H1 (cell line): ENCODE measurements at regions not wholly inside any gene's neighbourhood (a gene's known extent, or its start where the extent isn't known, plus 50 kb on each side); places are given as distances from the start of the nearest gene placed in this dataset.

ENCODE experiments used
- CTCF ChIA-PET: fragments of 300-600 bp; sonication (Branson Sonifier 250); formaldehyde crosslinking; loops from one replicate; lab custom pipeline; 2021; ENCODE audit not compliant: partially characterized antibody; lab: Charles Lee
- POLR2A ChIA-PET: fragments of 300-600 bp; sonication (Branson Sonifier 250); formaldehyde crosslinking; loops from one replicate; lab custom pipeline; 2021; ENCODE audit warnings: inconsistent platforms; ENCODE audit not compliant: partially characterized antibody; lab: Charles Lee
- DNase-seq, 2 experiments: peaks; one replicate each; pipeline versions ENCODE4 v3.0.0 to v3.0.0-alpha.2; 2010 to 2022; ENCODE audit warnings: low spot score in 2 of 2, low read depth in 1 of 2, mixed read lengths in 1 of 2
- FAIRE-seq: peaks from 2 replicates; lab custom pipeline; 2011; peaks lifted over from hg19 to GRCh38; lab: Jason Lieb, UNC
- H2AFZ ChIP-seq: 2 replicates; pipeline ENCODE4 v1.8.1; 2012; ENCODE audit warnings: low read length, inconsistent platforms
- H2AK5ac ChIP-seq: 2 replicates; pipeline ENCODE4 v1.6.1; 2013; ENCODE audit warnings: low read depth, low read length
- H2BK120ac ChIP-seq: replicated peaks from 2 replicates; pipeline ENCODE3; 2013; ENCODE audit warnings: low read depth, low read length, inconsistent platforms
- H2BK12ac ChIP-seq: 2 replicates; pipeline ENCODE4 v1.6.1; 2013; ENCODE audit warnings: low read depth, low read length
- H2BK15ac ChIP-seq: 2 replicates; pipeline ENCODE4 v1.6.1; 2013; ENCODE audit warnings: low read length
- H2BK20ac ChIP-seq: 2 replicates; pipeline ENCODE4 v1.6.1; 2013; ENCODE audit warnings: low read length
- H2BK5ac ChIP-seq: 2 replicates; pipeline ENCODE4 v1.6.1; 2013; ENCODE audit warnings: low read depth, low read length
- H3K14ac ChIP-seq: 2 replicates; pipeline ENCODE4 v1.6.1; 2013; ENCODE audit warnings: inconsistent platforms; ENCODE audit not compliant: insufficient read length
- H3K18ac ChIP-seq: 2 replicates; pipeline ENCODE4 v1.6.1; 2013; ENCODE audit warnings: low read length; ENCODE audit errors: extremely low read depth
- H3K23ac ChIP-seq: 2 replicates; pipeline ENCODE4 v1.6.1; 2013; ENCODE audit warnings: inconsistent platforms; ENCODE audit not compliant: insufficient read length
- H3K23me2 ChIP-seq: 2 replicates; pipeline ENCODE4 v1.6.1; 2013; ENCODE audit warnings: low read depth, low read length
- H3K27ac ChIP-seq: 2 replicates; pipeline ENCODE4 v1.6.1; 2011; ENCODE audit warnings: low read depth, low read length, inconsistent platforms
- H3K27me3 ChIP-seq, 4 experiments: replicated peaks in 1 of 4; 1 replicate in 1 of 4; 2 replicates in 3 of 4; pipeline versions ENCODE4 v1.6.1 to v1.8.1; 2011 to 2013; ENCODE audit warnings: low read length in 3 of 4, mild to moderate bottlenecking in 3 of 4, inconsistent platforms in 2 of 4, mixed read lengths in 2 of 4, moderate library complexity in 1 of 4; ENCODE audit not compliant: control insufficient read depth in 3 of 4, insufficient read depth in 3 of 4; ENCODE audit errors: extremely low read depth in 1 of 4
- H3K36me3 ChIP-seq, 4 experiments: 2 replicates each; pipeline versions ENCODE4 v1.6.1 to v1.8.1; 2011 to 2013; ENCODE audit warnings: mild to moderate bottlenecking in 4 of 4, low read length in 3 of 4, moderate library complexity in 2 of 4, control low read depth in 1 of 4, inconsistent platforms in 1 of 4; ENCODE audit not compliant: insufficient read depth in 4 of 4, control insufficient read depth in 2 of 4
- H3K4ac ChIP-seq: replicated peaks from 2 replicates; pipeline ENCODE3; 2013; ENCODE audit warnings: low read length, low read depth, mixed read lengths, inconsistent platforms; ENCODE audit not compliant: insufficient read length
- H3K4me1 ChIP-seq, 4 experiments: replicated peaks in 1 of 4; 1 replicate in 1 of 4; 2 replicates in 3 of 4; pipeline versions ENCODE4 v1.6.1 to v1.8.1; 2011 to 2013; ENCODE audit warnings: low read length in 3 of 4, inconsistent platforms in 2 of 4, mixed read lengths in 1 of 4; ENCODE audit not compliant: insufficient read depth in 4 of 4, control insufficient read depth in 3 of 4
- H3K4me2 ChIP-seq, 2 experiments: 2 replicates each; pipeline versions ENCODE4 v1.6.1 to v1.8.1; 2011 to 2013; ENCODE audit warnings: low read depth in 2 of 2, low read length in 2 of 2, control low read depth in 1 of 2, inconsistent platforms in 1 of 2, mild to moderate bottlenecking in 1 of 2; ENCODE audit not compliant: insufficient read depth in 1 of 2
- H3K4me3 ChIP-seq, 4 experiments: fragments of 200-600, 300-600 bp in 1 of 4; sonication (generic), shearing (Covaris generic), sonication (Bioruptor Twin) in 1 of 4; 2 replicates each; pipeline versions ENCODE4 v1.5.1 to v1.8.1; 2011 to 2016; ENCODE audit warnings: low read length in 4 of 4, low read depth in 3 of 4, control low read depth in 2 of 4, inconsistent platforms in 2 of 4, mild to moderate bottlenecking in 2 of 4, mixed read lengths in 1 of 4, moderate library complexity in 1 of 4; ENCODE audit not compliant: insufficient read depth in 2 of 4; ENCODE audit errors: extremely low read depth in 1 of 4
- H3K56ac ChIP-seq: replicated peaks from 2 replicates; pipeline ENCODE3; 2013; ENCODE audit warnings: low read depth, mild to moderate bottlenecking, mixed read lengths, low read length, inconsistent platforms; ENCODE audit not compliant: insufficient read length
- H3K79me1 ChIP-seq: 2 replicates; pipeline ENCODE4 v1.6.1; 2013; ENCODE audit warnings: low read depth, low read length, control low read depth
- H3K79me2 ChIP-seq, 2 experiments: 2 replicates each; pipeline versions ENCODE4 v1.6.1 to v1.8.1; 2012 to 2013; ENCODE audit warnings: low read length in 2 of 2, mild to moderate bottlenecking in 2 of 2, inconsistent platforms in 1 of 2; ENCODE audit not compliant: insufficient read depth in 2 of 2, control insufficient read depth in 1 of 2
- H3K9ac ChIP-seq, 4 experiments: replicated peaks in 1 of 4; 1 replicate in 1 of 4; 2 replicates in 3 of 4; pipeline versions ENCODE4 v1.6.1 to v1.8.1; 2011 to 2013; ENCODE audit warnings: low read depth in 3 of 4, low read length in 3 of 4, control low read depth in 2 of 4, mild to moderate bottlenecking in 2 of 4, moderate library complexity in 2 of 4, inconsistent platforms in 1 of 4; ENCODE audit errors: extremely low read depth in 1 of 4
- H3K9me3 ChIP-seq, 2 experiments: 2 replicates each; pipeline versions ENCODE4 v1.6.1 to v1.8.1; 2012 to 2013; ENCODE audit warnings: mild to moderate bottlenecking in 2 of 2, moderate library complexity in 2 of 2, control low read depth in 1 of 2, inconsistent platforms in 1 of 2, low read depth in 1 of 2, low read length in 1 of 2, mixed read lengths in 1 of 2; ENCODE audit not compliant: insufficient read depth in 2 of 2
- H4K20me1 ChIP-seq, 2 experiments: replicated peaks in 1 of 2; 2 replicates each; pipeline versions ENCODE3 to v1.8.1; 2011 to 2013; ENCODE audit warnings: inconsistent platforms in 2 of 2, low read length in 2 of 2, mild to moderate bottlenecking in 1 of 2; ENCODE audit not compliant: insufficient read depth in 2 of 2, control insufficient read depth in 1 of 2
- H4K5ac ChIP-seq: 2 replicates; pipeline ENCODE4 v1.6.1; 2013; ENCODE audit warnings: low read length, low read depth, mixed read lengths, inconsistent platforms; ENCODE audit not compliant: insufficient read length
- H4K8ac ChIP-seq: 2 replicates; pipeline ENCODE4 v1.8.0; 2013; ENCODE audit warnings: mild to moderate bottlenecking, moderate library complexity, low read length, inconsistent platforms; ENCODE audit not compliant: insufficient read depth; ENCODE audit errors: extremely low read depth
- H4K91ac ChIP-seq: replicated peaks from 2 replicates; pipeline ENCODE3; 2013; ENCODE audit warnings: low read length, mixed read lengths, inconsistent platforms; ENCODE audit not compliant: insufficient read length
- BRCA1 ChIP-seq: IDR thresholded peaks from 2 replicates; pipeline ENCODE4 v1.6.1; 2012; ENCODE audit warnings: low read depth, low read length, improper control_type of control experiment
- CTBP2 ChIP-seq: IDR thresholded peaks from 2 replicates; pipeline ENCODE4 v1.7.0; 2011; ENCODE audit warnings: borderline replicate concordance, mild to moderate bottlenecking, moderate library complexity, mixed read lengths, low read length; ENCODE audit not compliant: insufficient read depth, insufficient read length
- CTCF ChIP-seq, 3 experiments: IDR thresholded peaks; 1 replicate in 2 of 3; 2 replicates in 1 of 3; pipeline versions ENCODE4 v1.5.1 to v1.6.1; 2011; ENCODE audit warnings: low read length in 3 of 3, mild to moderate bottlenecking in 3 of 3, inconsistent platforms in 2 of 3, low read depth in 1 of 3, moderate library complexity in 1 of 3; ENCODE audit not compliant: insufficient read depth in 1 of 3; ENCODE audit errors: control extremely low read depth in 1 of 3
- EGR1 ChIP-seq: IDR thresholded peaks from 2 replicates; pipeline ENCODE4 v1.6.1; 2011; ENCODE audit warnings: low read depth, low read length, borderline replicate concordance
- GABPA ChIP-seq: IDR thresholded peaks from 2 replicates; pipeline ENCODE4 v1.6.1; 2011; ENCODE audit warnings: mild to moderate bottlenecking, low read length, moderate library complexity, borderline replicate concordance; ENCODE audit not compliant: insufficient read depth
- GTF2F1 ChIP-seq: IDR thresholded peaks from 2 replicates; pipeline ENCODE4 v1.6.1; 2012; ENCODE audit warnings: low read depth, low read length, improper control_type of control experiment, borderline replicate concordance
- RXRA ChIP-seq: IDR thresholded peaks from 2 replicates; pipeline ENCODE4 v1.6.1; 2011; ENCODE audit warnings: low read depth, mild to moderate bottlenecking, low read length, moderate library complexity; ENCODE audit not compliant: insufficient read depth
- SP2 ChIP-seq: IDR thresholded peaks from 2 replicates; pipeline ENCODE4 v1.6.1; 2012; ENCODE audit warnings: mild to moderate bottlenecking, low read length, inconsistent platforms
- SUZ12 ChIP-seq: fragments of 200-600 bp; sonication (generic); IDR thresholded peaks from 2 replicates; pipeline ENCODE4 v1.6.1; 2012; ENCODE audit warnings: mild to moderate bottlenecking, inconsistent platforms, low read length, moderate library complexity, mixed read lengths
- TAF7 ChIP-seq: optimal IDR thresholded peaks from 2 replicates; pipeline ENCODE3; 2011; ENCODE audit warnings: low read depth, mild to moderate bottlenecking, inconsistent platforms, low read length, moderate library complexity, borderline replicate concordance
- ZNF274 ChIP-seq: IDR thresholded peaks from 2 replicates; pipeline ENCODE4 v1.7.0; 2012; ENCODE audit warnings: low read length, borderline replicate concordance; ENCODE audit errors: extremely low read depth
- WGBS, 2 experiments: shearing (Covaris generic) in 1 of 2; methylation state at CpG; one replicate each; pipeline versions ENCODE4 v1.1.6 to v1.1.7; 2013 to 2015; ENCODE audit warnings: low lambda C conversion rate in 2 of 2, mixed read lengths in 2 of 2, inconsistent platforms in 1 of 2, low coverage in 1 of 2, missing lambda C conversion rate in 1 of 2; ENCODE audit not compliant: insufficient replicate concordance in 2 of 2, insufficient coverage in 1 of 2, insufficient read length in 1 of 2; ENCODE audit errors: extremely low coverage in 1 of 2, missing lambda C conversion rate in 1 of 2; 5-methylcytosine and 5-hydroxymethylcytosine counted together
- TF ChIP-seq, protein P1 (sequence below): IDR thresholded peaks from 2 replicates; pipeline ENCODE4 v1.6.1; 2012; ENCODE audit warnings: inconsistent platforms

- no peak overlapping the region for H2BK12ac ChIP-seq
- H3K4me3 ChIP-seq = no peak overlapping the region
- H2AK5ac ChIP-seq = no peak overlapping the region
- H3K27me3 ChIP-seq = no peaks in the 10 kb centered on the region
- no peak overlapping the region for H3K4me2 ChIP-seq
- 98% methylated on average over 2 of the region's 2 CpGs; no CpG with 5 or more reads in 1 of the 2 experiments for WGBS, 2 experiments
- H3K9me3 ChIP-seq = no peaks in the 10 kb centered on the region
- no peaks in the 10 kb centered on the region for H3K23me2 ChIP-seq
- H2BK5ac ChIP-seq = no peak overlapping the region
- no peak overlapping the region for H2BK120ac ChIP-seq
- H3K4ac ChIP-seq = no peak overlapping the region
- peaks cover 0 to 3% (median 1%) of the 10 kb centered on the region in 4 experiments; a peak in 2 of 7 replicates for H3K4me1 ChIP-seq
- H3K23ac ChIP-seq = no peak overlapping the region
- no peak overlapping the region for H3K9ac ChIP-seq
- no peak overlapping the region for H2BK15ac ChIP-seq
- H4K20me1 ChIP-seq = no peaks in the 10 kb centered on the region
- H4K91ac ChIP-seq = no peak overlapping the region
- DNase-seq (no peak), FAIRE-seq (no peak)
- no peak overlapping the region for H2AFZ ChIP-seq
- ChIA-PET POLR2A (no interaction called here), CTCF (interaction anchor here (0.9 to 3.1 kb wide), 2 partner anchors 18 to 29 kb away, joined by 3 to 11 read pairs; no protein-coding TSS in a partner anchor)
- H4K8ac ChIP-seq = no peak overlapping the region
- H3K14ac ChIP-seq = no peak overlapping the region
- H3K79me2 ChIP-seq = no peaks in the 10 kb centered on the region
- no peaks in the 10 kb centered on the region for H3K79me1 ChIP-seq
- H4K5ac ChIP-seq = no peak overlapping the region
- H3K18ac ChIP-seq = no peak overlapping the region
- H3K36me3 ChIP-seq = no peaks in the 10 kb centered on the region
- H3K27ac ChIP-seq = no peak overlapping the region
- no peak overlapping the region for H2BK20ac ChIP-seq
- no peak overlapping the region for H3K56ac ChIP-seq
- TF ChIP-seq CTBP2 (no peak), GABPA (no peak), CTCF (IDR thresholded peaks at IDR 0.05; ENCODE audit: control extremely low read depth in 1 of 3, insufficient read depth in 1 of 3, low read depth in 1 of 3, low read length in 3 of 3) (no peak), TAF7 (no peak), ZNF274 (no peak), BRCA1 (no peak), EGR1 (no peak), SP2 (no peak), GTF2F1 (no peak), RXRA (no peak), SUZ12 (no peak)
- TF ChIP-seq, protein P1, sequence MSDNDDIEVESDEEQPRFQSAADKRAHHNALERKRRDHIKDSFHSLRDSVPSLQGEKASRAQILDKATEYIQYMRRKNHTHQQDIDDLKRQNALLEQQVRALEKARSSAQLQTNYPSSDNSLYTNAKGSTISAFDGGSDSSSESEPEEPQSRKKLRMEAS = no peak
These were observed 151.2 kb upstream of the DPYD start for GRCh38 chr1:98072047-98072446.
